ENCODE measurements at regions not wholly inside any gene's neighbourhood (a gene's known extent, or its start where the extent isn't known, plus 50 kb on each side); places are given as distances from the start of the nearest gene placed in this dataset.

GRCh38 chr17:53696286-53696685 lies 126.4 kb upstream of the KIF2B start:
- TF ChIP-seq, protein P1, sequence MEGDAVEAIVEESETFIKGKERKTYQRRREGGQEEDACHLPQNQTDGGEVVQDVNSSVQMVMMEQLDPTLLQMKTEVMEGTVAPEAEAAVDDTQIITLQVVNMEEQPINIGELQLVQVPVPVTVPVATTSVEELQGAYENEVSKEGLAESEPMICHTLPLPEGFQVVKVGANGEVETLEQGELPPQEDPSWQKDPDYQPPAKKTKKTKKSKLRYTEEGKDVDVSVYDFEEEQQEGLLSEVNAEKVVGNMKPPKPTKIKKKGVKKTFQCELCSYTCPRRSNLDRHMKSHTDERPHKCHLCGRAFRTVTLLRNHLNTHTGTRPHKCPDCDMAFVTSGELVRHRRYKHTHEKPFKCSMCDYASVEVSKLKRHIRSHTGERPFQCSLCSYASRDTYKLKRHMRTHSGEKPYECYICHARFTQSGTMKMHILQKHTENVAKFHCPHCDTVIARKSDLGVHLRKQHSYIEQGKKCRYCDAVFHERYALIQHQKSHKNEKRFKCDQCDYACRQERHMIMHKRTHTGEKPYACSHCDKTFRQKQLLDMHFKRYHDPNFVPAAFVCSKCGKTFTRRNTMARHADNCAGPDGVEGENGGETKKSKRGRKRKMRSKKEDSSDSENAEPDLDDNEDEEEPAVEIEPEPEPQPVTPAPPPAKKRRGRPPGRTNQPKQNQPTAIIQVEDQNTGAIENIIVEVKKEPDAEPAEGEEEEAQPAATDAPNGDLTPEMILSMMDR (IDR thresholded peaks at IDR 0.05; ENCODE audit: low read depth, low read length): no peak
- TF ChIP-seq EZH2phosphoT487 (IDR thresholded peaks at IDR 0.05; ENCODE audit: low read depth): no peak
